ENCODE measurements at regions not wholly inside any gene's neighbourhood (a gene's known extent, or its start where the extent isn't known, plus 50 kb on each side); places are given as distances from the start of the nearest gene placed in this dataset.
"Not testable (repeated sequence)": the region's sequence is repeated elsewhere in the genome, so short reads cannot be mapped to it uniquely, and the experiment has no call there.

- dilution Hi-C loops (cut with MboI; ENCODE audit: extremely low pct_ligation_motif_present, low sequenced_read_pairs), result no loop called here
Measured at GRCh38 chr12:90672081-90672480, 282.9 kb downstream of the CCER1 start.

DNA sequence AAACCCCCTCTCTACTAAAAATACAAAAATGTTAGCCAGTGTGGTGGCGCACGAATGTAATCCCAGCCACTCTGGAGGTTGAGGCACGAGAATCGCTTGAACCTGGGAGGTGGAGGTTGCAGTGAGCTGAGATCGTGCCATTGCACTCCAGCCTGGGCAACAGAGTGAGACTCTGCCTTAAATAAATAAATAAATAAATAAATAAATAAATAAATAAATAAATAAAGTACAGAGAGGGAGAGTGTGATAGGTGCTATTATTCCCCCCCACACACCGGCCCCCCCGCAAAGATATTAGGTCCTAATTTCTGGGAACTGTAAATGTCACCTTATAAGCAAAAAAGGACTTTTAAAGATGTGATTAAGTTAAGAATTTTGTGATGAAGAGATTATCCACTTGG lies 291.0 kb downstream of the CCER1 start:
- intact Hi-C loops (cut with micrococcal nuclease), result loop anchor here (5.0 kb wide), 1 partner anchor 1277 kb away; no protein-coding TSS in a partner anchor
- H3K27ac ChIP-seq (ENCODE audit: insufficient read depth, low read depth, low read length); H4K20me1 ChIP-seq (replicated peaks; ENCODE audit: control insufficient read depth, extremely low read depth, insufficient read depth, low read length); H3K9me1 ChIP-seq (replicated peaks; ENCODE audit: control insufficient read depth, extremely low read depth, insufficient read depth, low read length); H3K9ac ChIP-seq (replicated peaks; ENCODE audit: extremely low read depth, insufficient read depth, low read length); POLR2A ChIA-PET; DNase-seq (ENCODE audit: low read depth, low spot score); dilution Hi-C loops (cut with MboI; ENCODE audit: extremely low pct_ligation_motif_present, low sequenced_read_pairs); H3K9me3 ChIP-seq (replicated peaks; ENCODE audit: control insufficient read depth, insufficient read depth, low read length); H3K4me1 ChIP-seq (ENCODE audit: control insufficient read depth, extremely low read depth, insufficient read depth, low read length); H3K4me2 ChIP-seq (ENCODE audit: insufficient read depth, low read length); H3K79me2 ChIP-seq (ENCODE audit: control insufficient read depth, insufficient read depth, low read length); BruUV-seq (replicated peaks); H3K27me3 ChIP-seq (ENCODE audit: control insufficient read depth in 2 of 2, insufficient read depth in 2 of 2, low read length in 2 of 2); H3K4me3 ChIP-seq (replicated peaks in 1 of 3; ENCODE audit: insufficient read depth in 1 of 3, low read depth in 1 of 3, low read length in 3 of 3); H3K36me3 ChIP-seq (ENCODE audit: control insufficient read depth in 2 of 2, extremely low read depth in 1 of 2, insufficient read depth in 2 of 2, low read length in 2 of 2); CTCF ChIA-PET; H2AFZ ChIP-seq (ENCODE audit: low read depth, low read length); FAIRE-seq: not testable (repeated sequence)

More at GRCh38 chr12:90672081-90672480, 282.9 kb downstream of the CCER1 start:
- Histone ChIP-seq H3K9ac (replicated peaks; ENCODE audit: extremely low read depth, insufficient read depth, low read length) (no peak overlapping the region), H3K27ac (ENCODE audit: insufficient read depth, low read depth, low read length) (no peak overlapping the region), H3K79me2 (ENCODE audit: control insufficient read depth, insufficient read depth, low read length) (no peaks in the 10 kb centered on the region), H3K4me2 (ENCODE audit: insufficient read depth, low read length) (peak overlapping the region; percentile 25), H3K27me3 (ENCODE audit: control insufficient read depth in 2 of 2, insufficient read depth in 2 of 2, low read length in 2 of 2) (no peaks in the 10 kb centered on the region), H3K9me3 (replicated peaks; ENCODE audit: control insufficient read depth, insufficient read depth, low read length) (no peaks in the 10 kb centered on the region), H3K36me3 (ENCODE audit: control insufficient read depth in 2 of 2, extremely low read depth in 1 of 2, insufficient read depth in 2 of 2, low read length in 2 of 2) (no peaks in the 10 kb centered on the region), H3K4me1 (ENCODE audit: control insufficient read depth, extremely low read depth, insufficient read depth, low read length) (peaks cover 5% of the 10 kb centered on the region), H2AFZ (ENCODE audit: low read depth, low read length) (no peak overlapping the region), H4K20me1 (replicated peaks; ENCODE audit: control insufficient read depth, extremely low read depth, insufficient read depth, low read length) (no peaks in the 10 kb centered on the region), H3K4me3 (replicated peaks in 1 of 3; ENCODE audit: insufficient read depth in 1 of 3, low read depth in 1 of 3, low read length in 3 of 3) (no peak overlapping the region), H3K9me1 (replicated peaks; ENCODE audit: control insufficient read depth, extremely low read depth, insufficient read depth, low read length) (no peaks in the 10 kb centered on the region)
- ChIA-PET POLR2A (no interaction called here), CTCF (no interaction called here)
- intact Hi-C loops (cut with micrococcal nuclease), result no loop called here
- DNase-seq (ENCODE audit: low read depth, low spot score), result peak; percentile 51
- FAIRE-seq, result no peak
- BruUV-seq (replicated peaks), result no TSS peak
- TF ChIP-seq POLR2AphosphoS5 (IDR thresholded peaks at IDR 0.05; ENCODE audit: insufficient read depth, low read depth, low read length), result no peak
- no peak for TF ChIP-seq JUN (IDR thresholded peaks at IDR 0.05; ENCODE audit: borderline replicate concordance, insufficient read depth, insufficient read length, low read depth)
- no peak for TF ChIP-seq EZH2 (IDR thresholded peaks at IDR 0.05; ENCODE audit: borderline replicate concordance, low read depth, low read length, severe bottlenecking)
- no peak for TF ChIP-seq CTCF (IDR thresholded peaks at IDR 0.05; ENCODE audit: extremely low read depth in 1 of 2, insufficient read depth in 1 of 2, low read depth in 1 of 2, low read length in 2 of 2)
- no peak for TF ChIP-seq GATA2 (IDR thresholded peaks at IDR 0.05; ENCODE audit: insufficient read depth, insufficient read length, low read depth, low read length)
- TF ChIP-seq MAX (IDR thresholded peaks at IDR 0.05; ENCODE audit: insufficient read depth, insufficient read length), result no peak
- no peak for TF ChIP-seq POLR2A (IDR thresholded peaks at IDR 0.05; ENCODE audit: low read depth, low read length)
- TF ChIP-seq FOS (IDR thresholded peaks at IDR 0.05; ENCODE audit: borderline replicate concordance, insufficient read depth, low read length), result no peak
- TF ChIP-seq MYC (IDR thresholded peaks at IDR 0.05; ENCODE audit: low read depth, low read length), result no peak
